GM18498 (cell line): ENCODE measurements at regions not wholly inside any gene's neighbourhood (a gene's known extent, or its start where the extent isn't known, plus 50 kb on each side); places are given as distances from the start of the nearest gene placed in this dataset.
"Not testable (repeated sequence)": the region's sequence is repeated elsewhere in the genome, so short reads cannot be mapped to it uniquely, and the experiment has no call there.

ENCODE experiments used
- ATAC-seq: cut with Tn5 transposase; IDR thresholded peaks from one replicate; pipeline ENCODE4 v1.9.1; 2021; ENCODE audit warnings: mild to moderate bottlenecking, moderate library complexity; ENCODE audit not compliant: unreplicated experiment

GRCh38 chr21:29396951-29397455 is 98.3 kb downstream of the BACH1 start:
- ATAC-seq, result no peak

GRCh38 chr21:29403301-29403700 is 104.6 kb downstream of the BACH1 start:
- no peak for ATAC-seq

GRCh38 chr21:29403922-29404538 is 105.3 kb downstream of the BACH1 start:
- no peak for ATAC-seq

GRCh38 chr21:29405503-29406122 is 106.9 kb downstream of the BACH1 start:
- ATAC-seq, result no peak

- no peak for ATAC-seq
Measured at GRCh38 chr21:29406385-29406784, 107.7 kb downstream of the BACH1 start.

GRCh38 chr21:29407571-29407970 is 108.8 kb downstream of the BACH1 start:
- no peak for ATAC-seq

GRCh38 chr21:29413683-29414082 is 115.0 kb downstream of the BACH1 start:
- no peak for ATAC-seq

GRCh38 chr21:29416268-29416667 is 117.5 kb downstream of the BACH1 start:
- ATAC-seq, result no peak

GRCh38 chr21:29418813-29419212 is 120.1 kb downstream of the BACH1 start:
- ATAC-seq, result peak; percentile 73

GRCh38 chr21:29419422-29419821 is 120.7 kb downstream of the BACH1 start:
- no peak for ATAC-seq

- ATAC-seq, result no peak
Measured at GRCh38 chr21:29423099-29423870, 124.6 kb downstream of the BACH1 start.

- ATAC-seq, result no peak
Measured at GRCh38 chr21:29424728-29425127, 126.0 kb downstream of the BACH1 start.

- no peak for ATAC-seq
Measured at GRCh38 chr21:29429218-29429617, 130.5 kb downstream of the BACH1 start.

GRCh38 chr21:29430030-29430429 is 131.3 kb downstream of the BACH1 start:
- ATAC-seq, result no peak

GRCh38 chr21:29430576-29430975 is 131.9 kb downstream of the BACH1 start:
- ATAC-seq, result no peak

GRCh38 chr21:29431178-29431577 is 132.5 kb downstream of the BACH1 start:
- no peak for ATAC-seq

- no peak for ATAC-seq
Measured at GRCh38 chr21:29431680-29432079, 133.0 kb downstream of the BACH1 start.

- ATAC-seq, result no peak
Measured at GRCh38 chr21:29433366-29434059, 134.8 kb downstream of the BACH1 start.

GRCh38 chr21:29434081-29434480 is 135.4 kb downstream of the BACH1 start:
- ATAC-seq, result no peak

GRCh38 chr21:29434982-29435381 is 136.3 kb downstream of the BACH1 start:
- ATAC-seq, result not testable (repeated sequence)

- ATAC-seq, result no peak
Measured at GRCh38 chr21:29436143-29436542, 137.4 kb downstream of the BACH1 start.
